Eye (tissue), 1 donor: ENCODE measurements at regions not wholly inside any gene's neighbourhood (a gene's known extent, or its start where the extent isn't known, plus 50 kb on each side); places are given as distances from the start of the nearest gene placed in this dataset.
"Not testable (repeated sequence)": the region's sequence is repeated elsewhere in the genome, so short reads cannot be mapped to it uniquely, and the experiment has no call there.

Source experiments
- DNase-seq: peaks from one replicate; pipeline ENCODE4 v3.0.0-alpha.2; 2015

DNA sequence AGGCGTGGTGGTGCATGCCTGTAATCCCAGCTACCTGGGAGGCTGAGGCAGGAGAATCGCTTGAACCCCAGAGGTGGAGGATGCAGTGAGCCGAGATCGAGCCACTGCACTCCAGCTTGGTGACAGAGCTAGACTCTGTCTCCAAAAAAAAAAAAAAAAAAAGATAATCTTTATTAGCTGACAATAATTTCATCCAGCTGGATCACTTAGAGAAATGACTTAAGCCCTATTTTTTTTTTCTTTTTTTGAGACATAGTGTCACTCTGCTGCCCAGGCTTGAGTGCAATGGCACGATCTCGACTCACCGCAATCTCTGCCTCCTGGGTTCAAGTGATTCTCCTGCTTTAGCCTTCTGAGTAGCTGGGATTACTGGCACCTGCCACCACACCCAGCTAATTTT lies 51.6 kb upstream of the MAP4K4 start:
- not testable (repeated sequence) for DNase-seq

DNA sequence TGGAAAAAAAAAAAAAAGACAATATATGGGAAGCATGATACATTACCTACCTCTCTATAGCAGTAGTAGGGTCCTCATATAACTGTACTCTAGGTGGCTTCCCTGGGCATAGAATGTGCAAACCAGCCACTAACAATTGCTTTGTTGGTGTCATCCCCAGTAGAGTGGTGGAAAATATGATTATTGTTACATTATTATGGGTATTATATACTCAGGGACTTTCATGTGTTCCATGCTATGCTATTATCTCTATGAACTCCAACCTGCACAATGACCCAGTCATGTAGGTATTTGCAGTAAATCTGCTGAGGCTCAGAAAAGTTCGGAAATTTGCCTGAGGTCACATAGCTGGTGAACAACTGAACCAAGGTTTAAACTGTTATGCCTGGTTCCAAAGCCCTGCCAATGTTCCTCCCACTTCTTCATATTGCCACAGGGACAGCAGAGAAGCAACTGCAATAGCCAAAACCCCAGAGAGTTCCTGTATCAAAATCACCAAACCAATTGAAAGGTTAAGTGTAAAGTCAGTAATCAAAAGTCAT lies 52.6 kb upstream of the MAP4K4 start:
- DNase-seq = no peak

DNA sequence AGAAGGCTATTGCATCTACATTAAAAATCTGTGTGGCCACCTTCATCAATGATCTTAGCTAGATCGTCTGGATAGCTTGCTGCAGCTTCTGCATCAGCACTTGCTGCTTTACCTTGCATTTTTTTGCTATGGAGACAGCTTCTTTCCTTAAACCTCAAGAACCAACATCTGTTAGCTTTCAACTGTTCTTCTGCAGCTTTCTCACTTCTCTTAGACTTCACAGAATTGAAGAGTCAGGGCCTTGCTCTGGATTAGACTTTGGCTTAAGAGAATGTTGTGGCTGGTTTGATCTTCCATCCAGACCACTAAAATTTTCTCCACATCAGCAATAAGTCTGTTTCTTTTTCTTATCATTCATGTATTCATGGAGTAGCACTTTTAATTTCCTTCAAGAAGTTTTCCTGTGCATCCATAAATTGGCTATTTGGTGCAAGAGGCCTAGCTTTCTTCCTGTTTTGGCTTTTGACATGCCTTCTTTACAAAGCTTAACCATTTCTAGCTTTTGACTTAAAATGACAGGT lies 54.4 kb upstream of the MAP4K4 start:
- no peak for DNase-seq

DNA sequence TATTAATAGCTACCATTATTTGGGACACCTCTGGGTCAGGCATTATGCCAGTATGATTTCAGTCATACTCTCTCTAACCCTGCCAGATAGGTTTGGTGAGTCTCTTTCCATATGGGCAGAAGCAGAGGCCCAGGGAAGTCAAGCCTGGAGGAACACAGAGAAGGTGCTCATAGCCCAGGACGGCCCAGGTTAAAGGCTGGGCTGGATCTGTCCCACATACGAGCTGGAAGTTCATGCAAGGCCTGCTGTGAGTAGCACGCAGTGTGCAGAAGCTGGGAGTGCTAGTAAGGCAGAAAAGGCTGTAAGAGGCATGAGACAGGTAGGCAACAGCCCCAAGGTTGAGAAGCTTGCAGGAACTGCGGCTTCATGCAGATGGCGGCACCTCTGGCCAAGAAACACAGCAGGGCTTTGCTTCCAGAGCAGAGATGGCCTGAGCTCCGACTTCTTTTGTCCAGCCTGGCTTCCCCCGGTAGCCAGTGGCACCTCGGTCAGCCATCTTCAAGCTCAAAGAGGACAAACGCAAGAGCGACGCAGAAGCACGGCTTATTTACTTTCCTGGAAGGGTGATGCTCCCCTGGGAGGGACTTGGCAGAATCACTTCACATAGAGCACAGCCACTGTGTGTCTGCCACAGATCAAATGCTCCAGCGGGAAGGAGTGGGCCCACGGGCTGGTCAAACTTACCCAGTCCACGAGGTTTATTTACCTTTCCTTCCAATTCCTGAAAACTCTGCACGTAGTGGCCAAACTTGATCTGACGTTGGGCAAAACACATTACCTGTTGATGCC lies 58.5 kb upstream of the MAP4K4 start:
- no peak for DNase-seq

DNA sequence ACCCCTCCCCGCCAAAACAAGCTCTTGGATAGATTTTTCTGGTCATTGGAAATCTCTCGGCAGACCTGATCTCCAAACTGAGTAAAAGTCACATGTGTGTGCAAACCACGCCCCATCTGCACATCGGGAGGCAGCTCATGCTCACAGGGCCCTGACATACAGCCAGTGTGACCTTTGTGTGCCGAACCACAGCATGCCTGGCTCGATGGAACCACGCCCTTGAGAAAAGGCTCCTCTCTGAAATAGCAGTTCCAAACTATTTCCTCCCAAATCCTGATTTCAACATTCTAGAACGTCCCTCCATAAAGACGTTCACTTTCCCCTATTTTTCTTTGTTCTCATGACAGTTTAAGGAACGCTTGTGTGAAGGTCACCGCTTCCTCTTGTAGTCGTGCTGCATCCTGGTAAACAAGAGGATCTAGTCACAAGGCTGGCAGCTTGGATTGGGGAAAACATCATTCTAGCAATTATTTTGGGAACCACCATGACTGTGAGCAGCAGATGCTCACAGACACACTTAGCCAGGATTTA lies 59.3 kb upstream of the MAP4K4 start:
- no peak for DNase-seq

DNA sequence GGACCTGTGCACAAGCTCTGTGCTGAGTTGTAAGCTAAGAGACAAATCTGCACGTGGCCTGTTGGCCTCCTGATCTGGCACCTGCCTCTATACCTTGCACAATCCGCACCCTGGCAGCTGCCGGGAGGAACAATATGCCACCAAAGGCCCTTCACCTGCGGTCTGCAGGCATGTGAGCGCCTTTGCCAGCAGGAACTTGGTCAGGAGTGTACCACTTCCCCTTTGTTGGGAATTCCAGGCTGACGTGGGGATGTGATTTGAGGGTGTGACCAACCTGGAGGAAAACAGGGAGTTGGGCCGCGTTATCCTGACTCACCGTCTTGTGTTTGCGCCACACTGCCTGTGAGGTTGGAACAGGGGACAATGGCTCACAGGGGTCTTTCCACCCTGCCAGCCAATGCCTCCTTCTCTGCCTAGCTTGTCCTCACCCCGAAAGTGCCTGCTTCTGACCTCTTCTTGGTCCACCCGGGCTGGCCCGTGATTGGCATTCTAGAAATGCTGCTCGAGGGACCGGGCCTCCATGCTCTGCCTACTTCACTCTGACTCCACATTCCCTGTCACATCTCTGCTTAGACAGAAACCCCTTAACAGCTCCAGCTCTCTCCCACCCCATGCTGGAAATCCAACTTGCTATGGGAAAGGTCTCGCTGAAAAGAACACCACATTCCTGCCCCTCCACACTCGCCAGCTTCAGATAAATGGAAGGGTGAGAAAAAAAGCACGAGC lies 67.1 kb upstream of the MAP4K4 start:
- no peak for DNase-seq

DNA sequence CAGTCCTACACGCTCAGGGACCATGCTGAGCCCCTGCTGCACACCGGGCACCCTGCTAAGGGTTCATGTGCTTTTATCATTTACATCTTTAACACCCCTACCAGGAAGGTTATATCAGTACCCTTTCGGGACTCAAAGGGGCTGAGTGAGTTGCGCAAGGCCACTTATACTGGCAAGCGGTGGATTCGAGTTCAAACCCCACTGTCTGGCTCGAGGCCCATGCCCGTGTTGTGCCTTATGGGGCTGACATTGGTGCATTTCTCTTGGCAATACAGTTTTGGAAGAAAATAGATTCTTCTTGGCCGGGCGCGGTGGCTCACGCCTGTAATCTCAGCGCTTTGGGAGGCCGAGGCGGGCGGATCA lies 69.5 kb upstream of the MAP4K4 start:
- DNase-seq = no peak

DNA sequence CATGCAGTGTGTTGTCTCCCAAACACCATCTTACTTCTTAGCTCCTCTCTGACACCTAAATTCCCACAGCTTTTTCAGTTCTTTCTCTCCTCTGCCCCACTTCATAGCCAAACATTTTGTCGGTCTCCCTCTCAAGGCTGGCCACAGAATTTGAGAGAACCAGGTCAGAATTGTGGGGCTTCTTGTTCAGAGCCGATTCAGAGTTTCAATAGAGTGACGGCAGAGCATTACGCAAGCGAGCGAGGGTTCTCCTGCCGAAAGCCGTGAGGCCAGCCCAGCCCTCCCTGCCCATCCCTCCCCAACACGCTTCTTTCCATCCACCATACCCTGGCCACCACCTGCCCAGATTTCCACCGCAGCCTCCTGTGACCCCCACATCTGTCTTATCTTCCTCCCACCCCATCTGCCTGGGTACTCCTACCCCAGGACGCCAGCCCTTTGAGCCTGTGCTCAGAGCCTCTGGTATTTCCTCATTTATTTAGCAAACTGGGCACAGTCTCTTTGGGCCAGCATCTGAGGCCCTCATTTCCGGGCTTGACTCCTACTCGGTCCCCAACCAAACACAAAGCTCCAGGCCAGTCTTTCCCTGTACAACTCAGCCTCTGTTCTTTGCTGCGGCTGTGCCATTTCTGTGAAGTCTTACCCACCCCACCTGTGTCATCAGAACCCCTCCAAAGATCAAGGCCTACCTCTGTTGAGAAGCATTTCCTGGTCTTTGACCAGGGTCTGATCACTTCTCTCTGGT lies 70.0 kb upstream of the MAP4K4 start:
- no peak for DNase-seq

DNA sequence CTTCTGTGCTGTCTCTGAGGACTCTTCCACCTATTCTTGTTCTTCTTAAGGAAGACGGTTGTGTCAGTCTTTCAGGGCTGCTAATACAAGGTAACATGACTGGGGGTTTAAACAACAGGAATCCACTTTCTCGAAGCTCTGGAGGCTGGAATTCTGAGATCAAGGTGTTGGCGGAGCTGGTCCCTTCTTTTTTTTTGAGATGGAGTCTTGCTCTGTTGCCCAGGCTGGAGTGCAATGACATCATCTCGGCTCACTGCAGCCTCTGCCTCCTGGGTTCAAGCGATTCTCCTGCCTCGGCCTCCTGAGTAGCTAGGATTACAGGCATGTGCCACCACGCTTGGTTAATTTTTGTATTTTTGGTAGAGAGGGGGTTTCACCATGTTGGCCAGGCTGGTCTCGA lies 71.7 kb upstream of the MAP4K4 start:
- not testable (repeated sequence) for DNase-seq

DNA sequence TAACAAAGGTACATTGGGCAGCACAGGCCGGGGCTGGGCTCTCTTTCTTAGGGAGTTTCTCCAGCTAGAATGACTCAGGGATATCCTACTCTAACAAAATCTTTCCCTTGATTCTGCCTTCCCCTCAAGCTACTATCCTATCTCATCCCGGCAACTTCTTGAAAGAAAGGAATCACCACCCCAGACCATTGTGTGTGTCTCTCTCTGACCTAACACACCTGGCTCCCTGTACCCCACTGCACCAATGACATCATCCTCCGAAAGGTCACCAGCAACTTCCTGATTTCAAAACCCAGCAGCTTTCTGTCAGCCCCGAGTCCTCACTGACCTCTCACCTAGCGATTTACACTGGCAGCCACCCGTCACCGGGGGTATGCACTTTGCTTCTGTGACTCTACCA lies 72.1 kb upstream of the MAP4K4 start:
- no peak for DNase-seq

DNA sequence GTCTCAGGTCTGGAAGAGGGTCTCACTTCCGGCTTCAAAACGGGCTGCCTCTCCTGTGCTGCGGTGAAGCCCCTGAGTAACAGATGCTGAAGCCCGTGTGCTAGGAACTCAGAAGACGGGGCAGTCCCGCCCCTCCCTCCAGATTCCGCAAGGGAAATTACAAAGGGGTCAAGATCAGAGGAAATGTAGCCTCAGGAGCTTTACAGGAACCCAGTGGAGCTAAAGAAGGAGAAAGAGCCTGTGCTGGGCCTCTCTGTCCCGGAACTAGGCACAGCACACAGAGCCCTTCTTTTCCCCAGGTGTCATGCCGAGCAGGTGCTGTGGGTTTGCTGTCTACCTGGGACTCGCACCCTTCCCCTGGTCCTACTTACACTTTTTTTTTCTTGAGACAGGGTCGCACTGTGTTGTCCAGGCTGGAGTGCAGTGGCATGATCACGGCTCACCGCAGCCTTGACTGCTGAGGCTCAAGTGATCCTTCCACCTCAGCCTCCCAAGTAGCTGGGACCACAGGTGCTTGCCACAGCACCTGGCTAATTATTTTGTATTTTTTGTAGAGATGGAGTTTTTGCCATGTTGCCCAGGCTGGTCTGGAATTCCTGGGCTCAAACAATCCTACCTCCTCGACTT lies 72.7 kb upstream of the MAP4K4 start:
- no peak for DNase-seq

DNA sequence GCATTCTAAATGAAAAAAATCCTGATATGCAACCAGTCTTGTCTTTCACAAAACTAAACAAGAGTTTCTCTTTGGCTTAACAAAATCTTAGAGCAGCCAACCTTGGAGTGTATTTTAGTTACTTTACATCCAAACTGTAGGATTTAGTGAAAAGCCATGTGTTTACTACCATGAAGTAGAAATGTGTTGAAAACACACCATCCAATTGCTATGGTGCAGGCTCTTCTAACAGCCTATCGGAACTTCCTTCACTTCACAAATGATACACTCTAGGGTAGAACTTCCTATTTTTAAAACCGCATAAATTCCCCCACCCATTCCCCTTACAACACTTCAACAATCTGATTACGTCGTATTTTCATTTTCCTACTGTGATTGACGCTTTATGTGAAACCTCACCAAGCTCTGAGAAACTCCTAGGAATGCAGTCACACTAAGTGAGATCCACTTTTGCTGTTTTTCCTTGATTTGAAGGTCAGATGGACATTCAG lies 74.4 kb upstream of the MAP4K4 start:
- DNase-seq = no peak

DNA sequence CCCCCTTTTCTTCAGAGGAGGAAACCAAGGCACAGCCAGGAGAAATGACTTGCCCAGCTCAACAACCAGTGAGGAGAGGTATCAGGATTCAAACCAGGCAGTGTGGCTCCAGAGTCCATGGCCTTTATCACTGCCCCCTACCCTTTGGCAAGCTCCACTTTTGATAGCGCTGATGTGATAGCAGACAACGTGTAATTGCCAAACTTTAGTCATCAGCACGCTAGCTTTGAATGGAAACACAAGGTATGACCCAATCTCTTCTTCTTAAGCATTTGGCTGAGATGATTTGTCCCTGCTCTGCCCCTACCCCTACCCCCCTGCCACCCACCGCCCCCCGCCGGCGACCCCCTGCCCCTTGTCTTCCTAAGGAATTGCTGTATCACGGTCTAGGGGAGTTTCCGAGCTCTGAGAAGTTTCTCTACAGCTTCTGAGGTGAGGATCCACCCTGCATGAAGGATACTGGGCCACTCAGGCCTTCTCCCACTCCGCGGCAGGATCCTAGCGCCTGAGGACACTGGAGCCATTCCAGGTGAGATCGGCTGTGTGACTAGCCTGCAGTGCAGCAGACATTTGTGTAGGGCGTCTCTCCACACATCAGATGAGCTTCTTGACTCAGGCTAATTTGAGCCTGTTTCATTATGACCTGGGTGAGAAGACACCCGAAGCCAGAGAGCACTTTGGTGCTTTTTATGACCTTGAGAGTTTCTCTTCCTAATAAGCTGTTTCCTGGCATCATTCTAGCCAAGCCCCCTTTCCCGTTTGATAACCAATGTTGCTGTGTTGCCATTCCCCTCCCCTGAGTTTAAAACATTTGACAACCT lies 75.1 kb upstream of the MAP4K4 start:
- no peak for DNase-seq

DNA sequence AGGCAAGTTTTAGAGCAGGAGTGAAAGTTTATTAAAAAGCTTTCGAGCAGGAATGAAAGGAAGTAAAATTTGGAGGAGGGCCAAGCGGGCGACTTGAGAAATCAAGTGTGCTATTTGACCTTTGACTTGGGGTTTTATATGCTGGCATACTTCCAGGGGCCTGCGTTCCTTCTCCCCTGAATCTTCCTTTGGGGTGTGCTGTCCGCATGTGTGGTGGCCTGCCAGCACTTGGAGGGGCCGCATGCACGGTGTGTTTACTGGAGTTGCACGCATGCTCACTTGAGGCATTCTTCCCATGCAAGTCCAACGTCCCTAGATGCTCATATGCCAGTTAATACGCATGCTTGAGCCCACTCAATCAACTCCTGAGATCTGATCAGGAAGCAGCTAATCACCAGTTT lies 78.3 kb upstream of the MAP4K4 start:
- peak; percentile 25 for DNase-seq

DNA sequence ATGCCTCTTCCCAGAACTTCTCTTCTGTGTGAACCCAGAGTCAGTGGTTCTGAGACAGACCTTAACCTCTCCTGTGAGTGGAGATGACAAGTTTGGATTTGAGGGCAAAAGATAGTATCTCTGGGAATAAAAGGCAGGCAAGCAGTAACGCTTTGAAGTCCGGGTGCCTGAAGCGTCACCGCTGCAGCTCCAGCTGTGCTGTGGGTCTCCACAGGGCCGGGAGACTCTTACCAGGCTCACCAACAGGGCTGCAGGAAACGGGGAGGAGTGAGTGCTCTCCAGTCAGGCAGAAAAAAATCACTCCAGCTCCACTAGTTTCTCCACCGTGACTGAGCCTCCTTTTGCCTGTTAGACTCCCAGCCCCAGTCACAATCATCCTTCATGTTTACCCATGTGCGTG lies 79.7 kb upstream of the MAP4K4 start:
- peak; percentile 63 for DNase-seq

DNA sequence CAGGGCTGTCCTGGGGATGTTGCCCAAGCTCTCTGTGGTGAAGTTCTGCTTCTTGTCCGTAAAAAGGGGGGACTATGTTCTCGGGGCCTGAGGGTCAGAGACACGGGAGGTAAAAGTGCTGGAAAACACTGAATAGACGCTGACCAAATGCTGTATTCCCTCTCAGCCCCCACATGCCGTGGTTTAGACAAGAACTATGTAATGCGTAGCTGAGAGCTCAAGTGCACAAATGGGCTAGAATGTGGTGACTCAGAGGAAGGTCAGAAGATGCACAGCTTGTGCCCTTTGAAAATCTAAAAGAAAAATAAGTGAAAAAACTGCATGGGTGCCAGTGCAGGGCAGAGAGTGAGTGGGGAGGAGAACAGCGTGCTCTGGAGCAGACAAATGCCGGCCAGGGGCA lies 80.3 kb upstream of the MAP4K4 start:
- DNase-seq = no peak

DNA sequence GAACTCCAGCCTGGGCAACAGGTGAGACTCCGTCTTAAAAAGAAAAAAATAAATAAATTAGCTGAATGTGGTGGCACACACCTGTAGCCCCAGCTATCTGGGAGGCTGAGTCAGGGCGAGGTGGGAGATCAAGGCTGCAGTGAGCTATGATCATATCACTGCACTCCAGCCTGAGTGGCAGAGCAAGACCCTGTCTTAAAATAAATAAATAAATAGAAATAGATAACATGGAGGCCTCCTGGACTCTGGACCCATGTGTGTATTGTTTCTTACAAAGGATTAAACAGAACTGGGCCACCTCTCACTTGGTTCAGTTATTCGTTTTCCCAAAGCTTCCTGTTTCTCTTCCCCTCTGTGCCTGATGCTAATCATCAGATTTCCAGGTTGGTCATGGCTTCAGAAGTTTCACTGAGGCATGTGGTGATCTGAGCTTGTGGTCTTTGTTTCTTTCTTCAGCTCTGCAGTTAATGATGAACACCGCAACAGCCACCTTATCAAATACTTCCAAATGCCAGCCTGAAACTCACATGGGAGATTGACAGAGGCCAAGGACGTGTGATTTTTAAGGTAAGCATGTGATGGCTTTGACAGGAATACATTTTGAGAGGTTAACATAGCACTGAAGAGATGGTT lies 83.3 kb upstream of the MAP4K4 start:
- DNase-seq = no peak

DNA sequence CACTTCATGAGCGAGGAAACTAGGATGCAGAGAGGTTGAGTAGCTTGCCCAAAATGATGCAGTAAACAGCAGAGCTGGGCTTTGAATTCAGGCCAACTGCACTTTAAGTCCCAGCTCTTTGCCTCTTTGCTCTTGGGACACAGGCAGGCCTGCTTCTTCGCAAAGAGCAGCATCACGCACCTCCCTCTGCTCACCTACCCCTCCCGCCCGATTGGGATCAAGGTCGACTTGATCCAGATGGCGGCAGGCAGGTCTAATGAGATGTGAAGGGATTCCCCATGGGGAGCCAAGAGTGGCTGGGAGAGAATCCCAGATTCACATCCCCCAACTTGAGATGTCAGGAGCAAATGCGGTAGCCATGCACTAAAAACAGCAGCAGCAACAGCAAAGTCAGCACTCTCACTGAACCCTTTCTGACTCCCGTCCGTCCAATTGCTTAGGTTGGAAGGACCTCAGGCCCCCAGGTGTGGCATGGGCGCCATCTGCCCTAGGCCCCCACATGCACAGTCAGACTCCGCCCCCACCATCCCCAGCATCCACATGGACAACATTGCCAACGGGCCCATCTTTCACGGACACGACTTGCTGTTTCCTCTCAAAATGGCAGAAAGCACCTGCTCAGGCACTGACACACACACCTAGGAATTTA lies 84.3 kb upstream of the MAP4K4 start:
- DNase-seq = peak; percentile 90

DNA sequence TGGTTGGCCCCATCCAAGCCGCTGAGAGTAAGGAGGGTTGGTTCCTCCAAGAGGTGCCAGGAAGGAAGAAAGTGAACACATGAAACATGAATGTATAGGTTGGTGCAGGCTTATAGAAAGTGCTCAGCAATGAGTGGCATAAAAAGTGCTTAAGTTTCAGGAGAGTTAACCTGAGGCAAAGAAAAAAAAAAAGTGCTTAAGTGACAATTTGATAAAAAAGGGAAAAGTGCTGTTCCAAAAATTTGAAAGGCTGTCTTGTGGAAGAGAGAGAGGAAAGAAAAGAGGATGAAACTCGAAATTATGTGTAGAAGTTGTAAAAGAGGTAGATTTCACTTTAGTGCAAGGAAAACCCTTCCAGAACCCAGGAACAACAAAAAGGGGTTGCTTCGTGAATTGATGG lies 85.5 kb upstream of the MAP4K4 start:
- no peak for DNase-seq

DNA sequence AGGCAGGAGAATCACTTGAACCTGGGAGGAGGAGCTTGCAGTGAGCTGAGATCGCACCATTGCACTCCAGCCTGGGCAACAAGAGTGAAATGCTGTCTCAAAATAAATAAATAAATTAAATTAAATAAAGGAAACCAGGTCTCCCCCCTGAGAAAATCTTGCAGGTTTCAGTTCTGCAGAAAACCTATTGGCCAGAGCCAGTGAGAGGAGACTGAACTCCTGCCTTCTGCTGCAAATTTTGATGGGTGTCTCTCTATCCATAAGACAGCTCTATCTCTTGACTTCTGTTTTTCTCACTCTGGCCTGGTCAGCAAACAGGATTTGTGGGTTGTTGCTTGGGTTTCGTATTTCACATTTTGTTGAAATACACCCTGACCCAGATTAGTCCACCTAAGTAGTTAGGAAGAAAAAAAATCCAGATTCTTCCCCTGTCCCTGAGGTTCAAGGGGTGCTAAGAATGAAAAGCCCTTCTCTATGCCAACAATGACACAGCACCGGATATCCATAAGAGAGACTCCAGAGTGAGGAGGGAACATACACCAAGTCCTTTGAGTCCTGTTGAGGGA lies 86.7 kb upstream of the MAP4K4 start:
- no peak for DNase-seq
